HepG2 (cell line): ENCODE measurements at regions not wholly inside any gene's neighbourhood (a gene's known extent, or its start where the extent isn't known, plus 50 kb on each side); places are given as distances from the start of the nearest gene placed in this dataset.

Source experiments
- ATAC-seq: fragments of 200-7000 bp; cut with Tn5 transposase; 3 replicates; pipeline ENCODE4 v1.9.1; 2020; ENCODE audit warnings: mild to moderate bottlenecking, moderate library complexity
- BruUV-seq: library from RNA; stranded (reverse); fragments of 400-500 nt; replicated peaks from 2 replicates; lab custom pipeline; 2021; lab: Mats Ljungman, UMichigan
- CTCF ChIA-PET: fragments of 300-600 bp; formaldehyde crosslinking; extraction: SDS; loops from one replicate; lab custom pipeline; 2021; ENCODE audit warnings: low total read pairs, inconsistent platforms, low intra/inter-chr PET ratio; lab: Yijun Ruan, JAX
- POLR2A ChIA-PET: fragments of 350-600 bp; sonication (Branson Sonifier 250); formaldehyde crosslinking; loops from one replicate; lab custom pipeline; 2020; ENCODE audit warnings: antibody characterized with exemption, inconsistent platforms; lab: Yijun Ruan, JAX
- DNase-seq: peaks from one replicate; pipeline ENCODE4 v3.0.0-alpha.2; 2015; ENCODE audit warnings: low spot score
- FAIRE-seq: peaks from 3 replicates; lab custom pipeline; 2011; peaks lifted over from hg19 to GRCh38; lab: Jason Lieb, UNC
- H2AFZ ChIP-seq: one replicate; pipeline ENCODE4 v1.6.1; 2011; ENCODE audit warnings: low read length, inconsistent platforms
- H3K27ac ChIP-seq: fragments of 300-600 bp; 3 replicates; pipeline ENCODE4 v1.8.0; 2011; ENCODE audit warnings: mixed run types, mild to moderate bottlenecking, mixed read lengths, low read length, inconsistent platforms; ENCODE audit not compliant: insufficient read depth; ENCODE audit errors: extremely low read length
- H3K27me3 ChIP-seq, 2 experiments: fragments of 200-600 bp in 1 of 2; 2 replicates in 1 of 2; 3 replicates in 1 of 2; pipeline versions ENCODE4 v1.6.0 to v1.8.0; 2011; ENCODE audit warnings: low read length in 2 of 2, mild to moderate bottlenecking in 2 of 2, moderate library complexity in 2 of 2, inconsistent platforms in 1 of 2; ENCODE audit not compliant: insufficient read depth in 2 of 2, control insufficient read depth in 1 of 2
- H3K36me3 ChIP-seq, 2 experiments: fragments of 200-600 bp in 1 of 2; replicated peaks in 1 of 2; 2 replicates in 1 of 2; 3 replicates in 1 of 2; pipeline versions ENCODE4 v1.5.1 to v1.8.0; 2011; ENCODE audit warnings: low read length in 2 of 2, inconsistent platforms in 1 of 2; ENCODE audit not compliant: insufficient read depth in 2 of 2, control insufficient read depth in 1 of 2
- H3K4me1 ChIP-seq: 2 replicates; pipeline ENCODE4 v1.5.1; 2012; ENCODE audit warnings: low read length, inconsistent platforms; ENCODE audit not compliant: insufficient read depth
- H3K4me2 ChIP-seq: 2 replicates; pipeline ENCODE4 v1.6.0; 2011; ENCODE audit warnings: low read depth, low read length, inconsistent platforms
- H3K4me3 ChIP-seq, 3 experiments: fragments of 200-600 bp in 1 of 3; sonication (generic), shearing (Covaris generic) in 1 of 3; replicated peaks in 1 of 3; 2 replicates each; pipeline ENCODE4 v1.5.1; 2011 to 2016; ENCODE audit warnings: low read length in 3 of 3, inconsistent platforms in 2 of 3, low read depth in 2 of 3, mild to moderate bottlenecking in 2 of 3, control low read depth in 1 of 3, mixed read lengths in 1 of 3; ENCODE audit not compliant: insufficient read depth in 1 of 3
- H3K79me2 ChIP-seq: one replicate; pipeline ENCODE4 v1.6.1; 2011; ENCODE audit warnings: low read length, inconsistent platforms; ENCODE audit not compliant: insufficient read depth
- H3K9ac ChIP-seq: 2 replicates; pipeline ENCODE4 v1.6.0; 2011; ENCODE audit warnings: mild to moderate bottlenecking, low read depth, low read length, inconsistent platforms; ENCODE audit not compliant: insufficient read depth
- H3K9me3 ChIP-seq: 2 replicates; pipeline ENCODE4 v1.5.1; 2012; ENCODE audit warnings: mild to moderate bottlenecking, low read length
- H4K20me1 ChIP-seq: 2 replicates; pipeline ENCODE4 v1.6.0; 2011; ENCODE audit warnings: inconsistent platforms, mild to moderate bottlenecking, low read length, moderate library complexity; ENCODE audit not compliant: insufficient read depth
- HHEX ChIP-seq: IDR thresholded peaks from 2 replicates; pipeline ENCODE4 v1.6.1; 2016; ENCODE audit warnings: control low read depth
- JARID2 ChIP-seq: sonication (generic); formaldehyde crosslinking; IDR thresholded peaks from 2 replicates; pipeline ENCODE4 v1.8.1; 2023; ENCODE audit warnings: missing genetic modification reagents, inconsistent platforms; ENCODE audit not compliant: insufficient replicate concordance
- KLF15 ChIP-seq: sonication (generic); formaldehyde crosslinking; IDR thresholded peaks from 2 replicates; pipeline ENCODE4 v1.8.1; 2023; ENCODE audit warnings: borderline replicate concordance, mild to moderate bottlenecking, inconsistent platforms, missing genetic modification reagents, mixed read lengths
- MXI1 ChIP-seq: IDR thresholded peaks from 3 replicates; pipeline ENCODE4 v1.6.1; 2012; ENCODE audit warnings: low read depth, low read length, inconsistent platforms, borderline replicate concordance
- SMARCC2 ChIP-seq: fragments of 450-650 bp; IDR thresholded peaks from 2 replicates; pipeline ENCODE4 v1.6.1; 2017; ENCODE audit warnings: antibody characterized with exemption, mild to moderate bottlenecking
- SOX5 ChIP-seq: IDR thresholded peaks from 2 replicates; pipeline ENCODE4 v1.6.1; 2016; ENCODE audit warnings: borderline replicate concordance
- STAT5B ChIP-seq: sonication (generic); formaldehyde crosslinking; IDR thresholded peaks from 2 replicates; pipeline ENCODE4 v1.4.0; 2020; ENCODE audit warnings: missing genetic modification reagents
- THAP11 ChIP-seq: IDR thresholded peaks from 2 replicates; pipeline ENCODE4 v1.6.1; 2016; ENCODE audit warnings: missing biosample characterization, missing genetic modification reagents
- U2AF2 ChIP-seq: fragments of 200-400 bp; formaldehyde crosslinking; IDR thresholded peaks from 2 replicates; pipeline ENCODE4 v1.6.1; 2017; ENCODE audit warnings: low read depth, mild to moderate bottlenecking, low read length
- ZFP1 ChIP-seq: IDR thresholded peaks from 2 replicates; pipeline ENCODE4 v1.6.1; 2016
- ZNF484 ChIP-seq: sonication (generic); formaldehyde crosslinking; IDR thresholded peaks from 2 replicates; pipeline ENCODE4 v1.5.1; 2020; ENCODE audit warnings: mild to moderate bottlenecking, low read depth, missing genetic modification reagents, borderline replicate concordance
- ZNF567 ChIP-seq: sonication (generic); formaldehyde crosslinking; IDR thresholded peaks from 2 replicates; pipeline ENCODE4 v1.8.1; 2023; ENCODE audit warnings: mild to moderate bottlenecking, missing genetic modification reagents, borderline replicate concordance
- WGBS: methylation state at CpG from one replicate; pipeline ENCODE4 v1.1.6; 2017; ENCODE audit warnings: low lambda C conversion rate; 5-methylcytosine and 5-hydroxymethylcytosine counted together
- in situ Hi-C: cut with HindIII; loops from 2 replicates; pipeline ENCODE4 v1.10.0; 2017; ENCODE audit warnings: low pct_unique_long_range_greater_than_20kb; ENCODE audit not compliant: extremely low pct_ligation_motif_present
- intact Hi-C: fragments of 100-400 bp; cut with micrococcal nuclease; formaldehyde crosslinking; loops from one replicate; pipeline ENCODE4 v1.10.0; 2022; ENCODE audit not compliant: unreplicated experiment
- TF ChIP-seq, protein P1 (sequence below): IDR thresholded peaks from 2 replicates; pipeline ENCODE4 v1.6.1; 2016; ENCODE audit warnings: low read depth, missing genetic modification reagents, missing compliant biosample characterization
- TF ChIP-seq, protein P2 (sequence below): sonication (generic); formaldehyde crosslinking; IDR thresholded peaks from 2 replicates; pipeline ENCODE4 v1.4.0; 2020; ENCODE audit warnings: missing genetic modification reagents, mild to moderate bottlenecking, borderline replicate concordance
- TF ChIP-seq, protein P3 (sequence below): sonication (generic); formaldehyde crosslinking; conservative IDR thresholded peaks from 2 replicates; pipeline ENCODE4 v1.4.0; 2020; ENCODE audit warnings: mild to moderate bottlenecking, missing genetic modification reagents, moderate library complexity

DNA sequence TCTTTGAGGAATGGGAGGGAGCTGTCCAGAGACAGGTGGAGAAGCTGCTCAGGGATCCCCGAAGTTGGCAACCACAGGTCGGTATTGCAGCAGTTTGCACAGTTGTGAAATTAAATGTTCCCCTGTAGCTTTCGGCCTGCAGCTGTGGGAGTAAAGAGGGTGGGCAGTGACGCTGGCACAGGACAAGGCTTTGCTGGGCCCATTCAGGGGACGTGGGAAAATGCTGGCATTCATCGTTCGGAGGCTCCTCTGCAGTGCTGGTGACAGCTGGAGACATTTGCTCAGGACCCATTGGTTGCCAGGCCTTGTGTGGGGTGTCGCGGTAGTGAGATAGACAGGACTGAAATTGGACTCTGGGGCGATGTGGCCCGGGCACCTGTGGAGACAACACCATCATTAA, 173.7 kb downstream of the MYCN start:
- in situ Hi-C loops (no loop called here), intact Hi-C loops (no loop called here)
- H4K20me1 ChIP-seq = no peaks in the 10 kb centered on the region
- H3K9ac ChIP-seq = no peak overlapping the region
- WGBS = 58% methylated on average over 8 of the region's 11 CpGs
- H3K4me3 ChIP-seq = no peak overlapping the region
- POLR2A ChIA-PET = no interaction called here
- H3K4me2 ChIP-seq = no peak overlapping the region
- peak; percentile 35 for ATAC-seq
- no peak overlapping the region for H3K27ac ChIP-seq
- BruUV-seq = no TSS peak
- H3K4me1 ChIP-seq = peaks cover 24% of the 10 kb centered on the region
- CTCF ChIA-PET = no interaction called here
- no peaks in the 10 kb centered on the region for H3K79me2 ChIP-seq
- no peaks in the 10 kb centered on the region for H3K9me3 ChIP-seq
- H3K27me3 ChIP-seq = peaks cover 0 to 4% of the 10 kb centered on the region in 2 experiments; a peak in 1 of 5 replicates
- DNase-seq = no peak
- H2AFZ ChIP-seq = no peak overlapping the region
- FAIRE-seq = no peak
- no peaks in the 10 kb centered on the region for H3K36me3 ChIP-seq
- no peak for TF ChIP-seq ZNF484 (CRISPR knock-in tag)
- no peak for TF ChIP-seq SMARCC2
- no peak for TF ChIP-seq THAP11 (CRISPR knock-in tag)
- TF ChIP-seq JARID2 = no peak
- TF ChIP-seq, protein P1, sequence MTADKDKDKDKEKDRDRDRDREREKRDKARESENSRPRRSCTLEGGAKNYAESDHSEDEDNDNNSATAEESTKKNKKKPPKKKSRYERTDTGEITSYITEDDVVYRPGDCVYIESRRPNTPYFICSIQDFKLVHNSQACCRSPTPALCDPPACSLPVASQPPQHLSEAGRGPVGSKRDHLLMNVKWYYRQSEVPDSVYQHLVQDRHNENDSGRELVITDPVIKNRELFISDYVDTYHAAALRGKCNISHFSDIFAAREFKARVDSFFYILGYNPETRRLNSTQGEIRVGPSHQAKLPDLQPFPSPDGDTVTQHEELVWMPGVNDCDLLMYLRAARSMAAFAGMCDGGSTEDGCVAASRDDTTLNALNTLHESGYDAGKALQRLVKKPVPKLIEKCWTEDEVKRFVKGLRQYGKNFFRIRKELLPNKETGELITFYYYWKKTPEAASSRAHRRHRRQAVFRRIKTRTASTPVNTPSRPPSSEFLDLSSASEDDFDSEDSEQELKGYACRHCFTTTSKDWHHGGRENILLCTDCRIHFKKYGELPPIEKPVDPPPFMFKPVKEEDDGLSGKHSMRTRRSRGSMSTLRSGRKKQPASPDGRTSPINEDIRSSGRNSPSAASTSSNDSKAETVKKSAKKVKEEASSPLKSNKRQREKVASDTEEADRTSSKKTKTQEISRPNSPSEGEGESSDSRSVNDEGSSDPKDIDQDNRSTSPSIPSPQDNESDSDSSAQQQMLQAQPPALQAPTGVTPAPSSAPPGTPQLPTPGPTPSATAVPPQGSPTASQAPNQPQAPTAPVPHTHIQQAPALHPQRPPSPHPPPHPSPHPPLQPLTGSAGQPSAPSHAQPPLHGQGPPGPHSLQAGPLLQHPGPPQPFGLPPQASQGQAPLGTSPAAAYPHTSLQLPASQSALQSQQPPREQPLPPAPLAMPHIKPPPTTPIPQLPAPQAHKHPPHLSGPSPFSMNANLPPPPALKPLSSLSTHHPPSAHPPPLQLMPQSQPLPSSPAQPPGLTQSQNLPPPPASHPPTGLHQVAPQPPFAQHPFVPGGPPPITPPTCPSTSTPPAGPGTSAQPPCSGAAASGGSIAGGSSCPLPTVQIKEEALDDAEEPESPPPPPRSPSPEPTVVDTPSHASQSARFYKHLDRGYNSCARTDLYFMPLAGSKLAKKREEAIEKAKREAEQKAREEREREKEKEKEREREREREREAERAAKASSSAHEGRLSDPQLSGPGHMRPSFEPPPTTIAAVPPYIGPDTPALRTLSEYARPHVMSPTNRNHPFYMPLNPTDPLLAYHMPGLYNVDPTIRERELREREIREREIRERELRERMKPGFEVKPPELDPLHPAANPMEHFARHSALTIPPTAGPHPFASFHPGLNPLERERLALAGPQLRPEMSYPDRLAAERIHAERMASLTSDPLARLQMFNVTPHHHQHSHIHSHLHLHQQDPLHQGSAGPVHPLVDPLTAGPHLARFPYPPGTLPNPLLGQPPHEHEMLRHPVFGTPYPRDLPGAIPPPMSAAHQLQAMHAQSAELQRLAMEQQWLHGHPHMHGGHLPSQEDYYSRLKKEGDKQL = no peak
- TF ChIP-seq, protein P2, sequence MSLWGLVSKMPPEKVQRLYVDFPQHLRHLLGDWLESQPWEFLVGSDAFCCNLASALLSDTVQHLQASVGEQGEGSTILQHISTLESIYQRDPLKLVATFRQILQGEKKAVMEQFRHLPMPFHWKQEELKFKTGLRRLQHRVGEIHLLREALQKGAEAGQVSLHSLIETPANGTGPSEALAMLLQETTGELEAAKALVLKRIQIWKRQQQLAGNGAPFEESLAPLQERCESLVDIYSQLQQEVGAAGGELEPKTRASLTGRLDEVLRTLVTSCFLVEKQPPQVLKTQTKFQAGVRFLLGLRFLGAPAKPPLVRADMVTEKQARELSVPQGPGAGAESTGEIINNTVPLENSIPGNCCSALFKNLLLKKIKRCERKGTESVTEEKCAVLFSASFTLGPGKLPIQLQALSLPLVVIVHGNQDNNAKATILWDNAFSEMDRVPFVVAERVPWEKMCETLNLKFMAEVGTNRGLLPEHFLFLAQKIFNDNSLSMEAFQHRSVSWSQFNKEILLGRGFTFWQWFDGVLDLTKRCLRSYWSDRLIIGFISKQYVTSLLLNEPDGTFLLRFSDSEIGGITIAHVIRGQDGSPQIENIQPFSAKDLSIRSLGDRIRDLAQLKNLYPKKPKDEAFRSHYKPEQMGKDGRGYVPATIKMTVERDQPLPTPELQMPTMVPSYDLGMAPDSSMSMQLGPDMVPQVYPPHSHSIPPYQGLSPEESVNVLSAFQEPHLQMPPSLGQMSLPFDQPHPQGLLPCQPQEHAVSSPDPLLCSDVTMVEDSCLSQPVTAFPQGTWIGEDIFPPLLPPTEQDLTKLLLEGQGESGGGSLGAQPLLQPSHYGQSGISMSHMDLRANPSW (CRISPR knock-in tag) = no peak
- TF ChIP-seq ZNF567 = no peak
- TF ChIP-seq SOX5 (CRISPR knock-in tag) = no peak
- no peak for TF ChIP-seq ZFP1
- no peak for TF ChIP-seq STAT5B (CRISPR knock-in tag)
- TF ChIP-seq KLF15 (CRISPR knock-in tag) = no peak
- TF ChIP-seq U2AF2 = no peak
- TF ChIP-seq, protein P3, sequence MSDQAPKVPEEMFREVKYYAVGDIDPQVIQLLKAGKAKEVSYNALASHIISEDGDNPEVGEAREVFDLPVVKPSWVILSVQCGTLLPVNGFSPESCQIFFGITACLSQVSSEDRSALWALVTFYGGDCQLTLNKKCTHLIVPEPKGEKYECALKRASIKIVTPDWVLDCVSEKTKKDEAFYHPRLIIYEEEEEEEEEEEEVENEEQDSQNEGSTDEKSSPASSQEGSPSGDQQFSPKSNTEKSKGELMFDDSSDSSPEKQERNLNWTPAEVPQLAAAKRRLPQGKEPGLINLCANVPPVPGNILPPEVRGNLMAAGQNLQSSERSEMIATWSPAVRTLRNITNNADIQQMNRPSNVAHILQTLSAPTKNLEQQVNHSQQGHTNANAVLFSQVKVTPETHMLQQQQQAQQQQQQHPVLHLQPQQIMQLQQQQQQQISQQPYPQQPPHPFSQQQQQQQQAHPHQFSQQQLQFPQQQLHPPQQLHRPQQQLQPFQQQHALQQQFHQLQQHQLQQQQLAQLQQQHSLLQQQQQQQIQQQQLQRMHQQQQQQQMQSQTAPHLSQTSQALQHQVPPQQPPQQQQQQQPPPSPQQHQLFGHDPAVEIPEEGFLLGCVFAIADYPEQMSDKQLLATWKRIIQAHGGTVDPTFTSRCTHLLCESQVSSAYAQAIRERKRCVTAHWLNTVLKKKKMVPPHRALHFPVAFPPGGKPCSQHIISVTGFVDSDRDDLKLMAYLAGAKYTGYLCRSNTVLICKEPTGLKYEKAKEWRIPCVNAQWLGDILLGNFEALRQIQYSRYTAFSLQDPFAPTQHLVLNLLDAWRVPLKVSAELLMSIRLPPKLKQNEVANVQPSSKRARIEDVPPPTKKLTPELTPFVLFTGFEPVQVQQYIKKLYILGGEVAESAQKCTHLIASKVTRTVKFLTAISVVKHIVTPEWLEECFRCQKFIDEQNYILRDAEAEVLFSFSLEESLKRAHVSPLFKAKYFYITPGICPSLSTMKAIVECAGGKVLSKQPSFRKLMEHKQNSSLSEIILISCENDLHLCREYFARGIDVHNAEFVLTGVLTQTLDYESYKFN (CRISPR knock-in tag) = no peak
- no peak for TF ChIP-seq MXI1
- TF ChIP-seq HHEX (CRISPR knock-in tag) = no peak
